LNCAP (cell line): ENCODE measurements at regions not wholly inside any gene's neighbourhood (a gene's known extent, or its start where the extent isn't known, plus 50 kb on each side); places are given as distances from the start of the nearest gene placed in this dataset.

Experiments
- TF ChIP-seq, protein P1 (sequence below): fragments of 450-650 bp; IDR thresholded peaks from 2 replicates; pipeline ENCODE4 v1.5.1; 2017; ENCODE audit warnings: mild to moderate bottlenecking

DNA sequence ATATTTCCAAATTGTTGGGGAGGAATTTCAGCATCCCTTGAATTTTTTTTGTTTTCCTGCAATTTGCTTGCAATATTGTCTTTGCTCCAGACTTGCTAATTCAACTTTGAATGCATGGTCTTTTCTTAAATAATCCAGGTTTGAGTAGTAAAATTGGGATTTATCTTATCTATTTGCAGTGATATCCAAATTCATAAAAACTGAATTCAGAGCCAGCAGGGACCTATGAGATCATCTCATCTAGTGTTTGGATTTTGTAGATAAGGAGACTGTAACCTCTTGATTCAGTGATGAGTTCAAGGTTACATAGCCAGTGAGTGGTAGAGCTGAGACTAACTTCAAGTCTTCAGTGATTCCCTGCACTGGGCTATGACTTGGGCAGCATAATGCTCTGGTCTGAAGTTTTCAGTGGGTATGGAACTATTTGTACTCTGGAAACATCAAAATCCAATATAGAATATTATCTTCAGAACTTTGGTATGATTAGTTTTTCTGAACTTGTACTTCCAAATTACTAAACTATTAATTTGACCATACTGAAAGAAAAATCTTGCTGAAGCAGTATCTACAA is 109.4 kb downstream of the DISP1 start:
- TF ChIP-seq, protein P1, sequence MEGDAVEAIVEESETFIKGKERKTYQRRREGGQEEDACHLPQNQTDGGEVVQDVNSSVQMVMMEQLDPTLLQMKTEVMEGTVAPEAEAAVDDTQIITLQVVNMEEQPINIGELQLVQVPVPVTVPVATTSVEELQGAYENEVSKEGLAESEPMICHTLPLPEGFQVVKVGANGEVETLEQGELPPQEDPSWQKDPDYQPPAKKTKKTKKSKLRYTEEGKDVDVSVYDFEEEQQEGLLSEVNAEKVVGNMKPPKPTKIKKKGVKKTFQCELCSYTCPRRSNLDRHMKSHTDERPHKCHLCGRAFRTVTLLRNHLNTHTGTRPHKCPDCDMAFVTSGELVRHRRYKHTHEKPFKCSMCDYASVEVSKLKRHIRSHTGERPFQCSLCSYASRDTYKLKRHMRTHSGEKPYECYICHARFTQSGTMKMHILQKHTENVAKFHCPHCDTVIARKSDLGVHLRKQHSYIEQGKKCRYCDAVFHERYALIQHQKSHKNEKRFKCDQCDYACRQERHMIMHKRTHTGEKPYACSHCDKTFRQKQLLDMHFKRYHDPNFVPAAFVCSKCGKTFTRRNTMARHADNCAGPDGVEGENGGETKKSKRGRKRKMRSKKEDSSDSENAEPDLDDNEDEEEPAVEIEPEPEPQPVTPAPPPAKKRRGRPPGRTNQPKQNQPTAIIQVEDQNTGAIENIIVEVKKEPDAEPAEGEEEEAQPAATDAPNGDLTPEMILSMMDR = no peak

DNA sequence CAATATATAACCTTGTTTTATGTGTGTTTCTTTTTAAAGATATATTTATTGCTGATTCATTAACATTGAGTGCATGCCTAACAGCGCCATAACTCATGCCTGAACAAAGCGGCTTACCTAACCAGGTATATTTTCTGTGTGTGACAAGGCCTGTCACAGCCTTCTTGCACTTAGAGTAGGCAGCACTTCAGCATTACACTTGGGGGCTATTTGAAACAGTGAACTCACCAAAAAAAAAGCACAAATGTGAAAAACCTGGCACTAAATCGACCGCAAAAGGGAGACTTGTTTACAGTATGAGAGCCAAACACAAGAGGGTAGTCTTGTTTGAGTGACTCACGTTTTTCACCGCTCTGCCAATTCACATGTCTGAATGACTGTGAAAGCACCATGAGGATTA is 111.7 kb downstream of the DISP1 start:
- TF ChIP-seq, protein P1 = no peak

DNA sequence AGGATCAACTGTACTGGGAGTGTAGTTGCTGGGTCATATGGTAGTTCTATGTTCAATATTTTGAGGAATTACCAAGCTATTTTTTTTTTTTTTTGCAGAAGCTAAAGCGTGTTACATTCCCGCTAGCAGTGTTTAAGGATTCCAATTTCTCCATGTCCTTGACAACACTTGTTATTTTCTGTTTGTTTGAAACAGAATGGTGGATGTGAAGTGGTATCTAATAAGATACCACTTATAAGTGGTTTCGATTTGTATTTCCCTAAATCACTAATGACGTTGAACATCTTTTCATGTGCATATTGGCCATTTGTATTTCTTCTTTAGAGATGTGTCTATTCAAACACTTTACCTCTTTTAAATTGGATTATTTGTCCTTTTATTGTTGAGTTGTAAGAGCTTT is 112.2 kb downstream of the DISP1 start:
- TF ChIP-seq, protein P1 = no peak

DNA sequence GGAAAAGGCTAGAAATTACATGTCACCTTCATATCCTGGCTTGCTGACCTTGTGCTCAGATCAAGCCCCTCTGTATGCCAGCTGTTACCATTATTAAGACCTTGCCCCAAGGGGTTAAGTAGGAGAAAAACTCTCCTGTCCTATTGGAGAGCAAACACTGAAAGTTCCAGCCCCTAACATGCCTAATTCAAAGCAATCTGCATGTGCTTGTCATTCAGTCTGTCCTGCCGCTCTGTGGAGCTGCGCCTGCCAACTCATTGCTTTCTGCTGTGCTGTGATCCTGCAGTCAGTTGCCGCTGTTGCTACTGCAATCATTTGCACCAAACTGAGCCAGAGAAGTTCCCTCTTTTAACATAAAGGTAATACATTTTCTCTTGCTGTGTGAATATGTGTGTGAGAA is 113.4 kb downstream of the DISP1 start:
- TF ChIP-seq, protein P1 = no peak

DNA sequence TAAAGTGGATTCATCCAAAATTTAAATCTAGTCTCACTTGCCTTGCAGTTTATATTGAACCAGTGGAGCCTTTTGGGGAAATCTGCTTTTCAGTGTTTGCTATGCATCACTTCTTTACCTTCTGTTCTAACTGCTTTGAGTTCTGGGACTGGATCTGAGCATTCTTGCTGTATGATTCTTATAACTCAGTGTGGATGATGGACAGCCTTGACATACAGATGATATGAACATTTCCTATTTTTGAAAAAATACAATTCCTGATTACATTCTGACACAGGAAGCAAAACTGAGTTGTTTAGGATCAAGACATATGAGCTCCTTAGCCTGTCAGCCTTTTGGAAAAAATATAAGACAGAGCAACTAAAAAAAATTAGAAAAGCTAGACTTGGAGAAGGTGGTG is 115.2 kb downstream of the DISP1 start:
- TF ChIP-seq, protein P1 = no peak

DNA sequence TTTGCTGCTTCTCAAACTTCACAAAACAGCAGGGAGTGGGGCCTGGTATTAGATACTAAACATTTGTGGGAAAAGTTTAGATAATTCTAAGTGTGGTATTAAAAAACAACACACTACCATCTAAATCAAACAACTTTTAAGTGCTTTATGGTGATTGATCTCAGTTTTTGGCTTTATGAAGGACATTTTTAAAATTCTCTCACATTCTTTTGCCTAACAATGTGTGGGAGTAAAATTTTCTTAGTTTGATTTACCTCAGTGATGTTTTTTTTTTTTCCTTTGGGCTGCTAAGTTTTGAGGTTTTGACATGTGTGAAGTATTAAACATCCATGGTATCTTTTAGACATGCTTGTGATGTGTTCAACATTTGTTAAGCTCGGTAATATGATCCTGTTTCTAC is 116.2 kb downstream of the DISP1 start:
- TF ChIP-seq, protein P1 = no peak

DNA sequence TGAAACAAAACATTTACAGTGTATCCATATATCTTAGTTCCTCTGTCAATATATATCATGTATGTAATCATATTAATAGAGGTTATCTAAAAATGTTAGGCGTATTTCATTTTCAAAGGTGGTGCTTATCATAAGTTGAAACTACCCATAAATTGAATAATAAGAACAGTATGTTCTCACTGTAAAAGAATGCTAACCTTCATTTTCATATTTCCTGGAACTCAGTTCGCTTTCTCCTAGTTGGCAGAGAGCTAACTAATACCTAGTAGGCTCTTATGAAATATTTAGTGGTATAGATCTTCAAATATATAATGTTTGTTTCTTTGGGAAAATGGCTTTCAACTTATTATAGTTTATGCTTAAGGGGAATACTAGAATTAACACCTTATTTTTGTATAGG is 118.4 kb downstream of the DISP1 start:
- TF ChIP-seq, protein P1 = no peak
